SK-N-SH (cell line): ENCODE measurements at regions not wholly inside any gene's neighbourhood (a gene's known extent, or its start where the extent isn't known, plus 50 kb on each side); places are given as distances from the start of the nearest gene placed in this dataset.

Experiments
- CTCF ChIA-PET: fragments of 300-600, 350-600 bp; formaldehyde crosslinking; extraction: SDS; loops from one replicate; lab custom pipeline; 2021; lab: Yijun Ruan, JAX
- POLR2A ChIA-PET: fragments of 350-600 bp; sonication (Branson Sonifier 250); formaldehyde crosslinking; extraction: SDS; loops from one replicate; lab custom pipeline; 2020; ENCODE audit warnings: antibody characterized with exemption, inconsistent platforms; lab: Yijun Ruan, JAX
- DNase-seq: peaks from one replicate; pipeline ENCODE4 v3.0.0; 2012
- H2AFZ ChIP-seq: fragments of 200-600 bp; sonication (generic); 2 replicates; pipeline ENCODE4 v1.8.1; 2016; ENCODE audit warnings: antibody characterized with exemption, mild to moderate bottlenecking, low read depth
- H3F3A ChIP-seq: fragments of 200-600 bp; sonication (generic); replicated peaks from 2 replicates; pipeline ENCODE3; 2016; ENCODE audit warnings: antibody characterized with exemption, mild to moderate bottlenecking; ENCODE audit not compliant: insufficient read depth
- H3K27ac ChIP-seq, 2 experiments: fragments of 200-500 bp in 1 of 2; fragments of 200-600 bp in 1 of 2; sonication (Bioruptor generic) in 1 of 2; sonication (generic), shearing (Covaris generic) in 1 of 2; 2 replicates each; pipeline versions ENCODE4 v1.5.1 to v1.6.1; 2014 to 2016; ENCODE audit warnings: low read depth in 2 of 2, inconsistent platforms in 1 of 2, low read length in 1 of 2, mild to moderate bottlenecking in 1 of 2, mixed read lengths in 1 of 2
- H3K27me3 ChIP-seq: fragments of 200-600 bp; sonication (generic), shearing (Covaris generic); 2 replicates; pipeline ENCODE4 v1.6.1; 2016; ENCODE audit warnings: mixed run types; ENCODE audit not compliant: insufficient read depth
- H3K36me3 ChIP-seq, 2 experiments: fragments of 200-500 bp in 1 of 2; fragments of 200-600 bp in 1 of 2; sonication (Bioruptor generic) in 1 of 2; sonication (generic) in 1 of 2; replicated peaks in 1 of 2; 2 replicates each; pipeline versions ENCODE3 to v1.5.1; 2014 to 2016; ENCODE audit warnings: low read length in 1 of 2, mild to moderate bottlenecking in 1 of 2; ENCODE audit not compliant: insufficient read depth in 2 of 2, control insufficient read depth in 1 of 2
- H3K4me1 ChIP-seq, 2 experiments: fragments of 200-500 bp in 1 of 2; fragments of 200-600 bp in 1 of 2; sonication (Bioruptor generic) in 1 of 2; sonication (generic), shearing (Covaris generic) in 1 of 2; 2 replicates each; pipeline versions ENCODE4 v1.5.1 to v1.6.1; 2014 to 2016; ENCODE audit warnings: low read depth in 1 of 2, low read length in 1 of 2, mixed run types in 1 of 2; ENCODE audit not compliant: insufficient read depth in 2 of 2, control insufficient read depth in 1 of 2
- H3K4me2 ChIP-seq: fragments of 200-600 bp; sonication (generic), shearing (Covaris generic); 2 replicates; pipeline ENCODE4 v1.6.1; 2017; ENCODE audit warnings: mixed run types
- H3K4me3 ChIP-seq, 2 experiments: fragments of 200-500 bp in 1 of 2; fragments of 200-600 bp in 1 of 2; sonication (Bioruptor generic) in 1 of 2; sonication (generic), shearing (Covaris generic) in 1 of 2; 2 replicates each; pipeline versions ENCODE4 v1.5.1 to v1.8.1; 2014 to 2016; ENCODE audit warnings: low read depth in 2 of 2, inconsistent platforms in 1 of 2, low read length in 1 of 2, mild to moderate bottlenecking in 1 of 2, mixed read lengths in 1 of 2, moderate library complexity in 1 of 2
- H3K79me2 ChIP-seq: fragments of 200-600 bp; sonication (generic); 2 replicates; pipeline ENCODE4 v1.8.1; 2017; ENCODE audit warnings: mild to moderate bottlenecking; ENCODE audit not compliant: insufficient read depth
- H3K9ac ChIP-seq: fragments of 200-600 bp; sonication (generic); 2 replicates; pipeline ENCODE4 v1.6.1; 2017; ENCODE audit warnings: mixed run types
- H3K9me2 ChIP-seq: fragments of 200-600 bp; sonication (generic); 2 replicates; pipeline ENCODE4 v1.6.1; 2017; ENCODE audit warnings: mixed run types
- H3K9me3 ChIP-seq: fragments of 200-600 bp; sonication (generic); 2 replicates; pipeline ENCODE4 v1.6.1; 2017; ENCODE audit warnings: mixed run types, mild to moderate bottlenecking, moderate library complexity
- H4K20me1 ChIP-seq: fragments of 200-600 bp; sonication (generic); 2 replicates; pipeline ENCODE4 v1.6.1; 2017; ENCODE audit warnings: mild to moderate bottlenecking, mixed run types; ENCODE audit not compliant: insufficient read depth
- CTCF ChIP-seq: fragments of 200-600 bp; sonication (generic); IDR thresholded peaks from 2 replicates; pipeline ENCODE4 v1.6.1; 2017; ENCODE audit warnings: antibody characterized with exemption, mild to moderate bottlenecking, moderate library complexity
- ELF1 ChIP-seq: IDR thresholded peaks from 2 replicates; pipeline ENCODE4 v1.4.0; 2012
- EP300 ChIP-seq, 2 experiments: IDR thresholded peaks; 2 replicates each; pipeline versions ENCODE4 v1.4.0 to v1.6.1; 2012; ENCODE audit warnings: borderline replicate concordance in 1 of 2, low read depth in 1 of 2, low read length in 1 of 2
- EZH2phosphoT487 ChIP-seq: fragments of 200-600 bp; sonication (generic); IDR thresholded peaks from 2 replicates; pipeline ENCODE4 v1.6.1; 2017; ENCODE audit warnings: low read depth, mixed run types, mild to moderate bottlenecking, antibody characterized with exemption, moderate library complexity, borderline replicate concordance
- FOXJ3 ChIP-seq: sonication (generic); formaldehyde crosslinking; IDR thresholded peaks from 2 replicates; pipeline ENCODE4 v1.5.1; 2020; ENCODE audit warnings: mild to moderate bottlenecking, missing genetic modification reagents
- GABPA ChIP-seq: IDR thresholded peaks from 2 replicates; pipeline ENCODE4 v1.4.0; 2012; ENCODE audit warnings: low read depth, mild to moderate bottlenecking
- GATA2 ChIP-seq: sonication (generic); formaldehyde crosslinking; IDR thresholded peaks from 2 replicates; pipeline ENCODE4 v1.5.0; 2020; ENCODE audit warnings: mild to moderate bottlenecking, missing genetic modification reagents
- IRF3 ChIP-seq: fragments of 150-350 bp; IDR thresholded peaks from 2 replicates; pipeline ENCODE4 v1.6.1; 2016; ENCODE audit warnings: mild to moderate bottlenecking, low read depth, low read length
- MAX ChIP-seq: IDR thresholded peaks from 2 replicates; pipeline ENCODE4 v1.4.0; 2012; ENCODE audit warnings: low read depth
- MEF2A ChIP-seq: IDR thresholded peaks from 2 replicates; pipeline ENCODE4 v1.4.0; 2012; ENCODE audit warnings: low read depth, borderline replicate concordance
- MXI1 ChIP-seq: IDR thresholded peaks from 2 replicates; pipeline ENCODE4 v1.6.1; 2012; ENCODE audit warnings: mild to moderate bottlenecking, low read depth, low read length, improper control_type of control experiment
- PBX3 ChIP-seq: IDR thresholded peaks from 2 replicates; pipeline ENCODE4; 2012
- RAD21 ChIP-seq: IDR thresholded peaks from 2 replicates; pipeline ENCODE4 v1.6.1; 2012; ENCODE audit warnings: mild to moderate bottlenecking, low read length
- RXRA ChIP-seq: IDR thresholded peaks from 2 replicates; pipeline ENCODE4 v1.4.0; 2012; ENCODE audit warnings: low read depth, mild to moderate bottlenecking, borderline replicate concordance
- SMC3 ChIP-seq: IDR thresholded peaks from 2 replicates; pipeline ENCODE4 v1.6.1; 2012; ENCODE audit warnings: low read depth, low read length, improper control_type of control experiment
- TEAD4 ChIP-seq: IDR thresholded peaks from 2 replicates; pipeline ENCODE4 v1.4.0; 2012; ENCODE audit warnings: mild to moderate bottlenecking, borderline replicate concordance; ENCODE audit not compliant: insufficient read depth
- USF2 ChIP-seq: fragments of 150-350 bp; IDR thresholded peaks from 2 replicates; pipeline ENCODE4 v1.6.1; 2017; ENCODE audit warnings: antibody characterized with exemption, low read length, low read depth, borderline replicate concordance
- YY1 ChIP-seq: IDR thresholded peaks from 2 replicates; pipeline ENCODE4 v1.4.0; 2012; ENCODE audit warnings: low read depth, mild to moderate bottlenecking
- WGBS: methylation state at CpG from one replicate; pipeline ENCODE4 v1.1.6; 2017; ENCODE audit warnings: low lambda C conversion rate; 5-methylcytosine and 5-hydroxymethylcytosine counted together

GRCh38 chr2:7725171-7725849 lies 808.1 kb downstream of the RNF144A start:
- no peaks in the 10 kb centered on the region for H3K79me2 ChIP-seq

GRCh38 chr2:7725850-7726242 lies 808.6 kb downstream of the RNF144A start:
- no peaks in the 10 kb centered on the region for H3K9me2 ChIP-seq
- no peaks in the 10 kb centered on the region for H3K79me2 ChIP-seq
- no peak overlapping the region for H2AFZ ChIP-seq
- WGBS: 78% methylated on average over 1 of the region's 1 CpG
- no peak overlapping the region for H3K27ac ChIP-seq
- H3K9ac ChIP-seq: no peak overlapping the region
- H3K4me3 ChIP-seq: no peak overlapping the region
- DNase-seq: no peak
- H3K27me3 ChIP-seq: no peaks in the 10 kb centered on the region
- no peaks in the 10 kb centered on the region for H3K36me3 ChIP-seq
- no peaks in the 10 kb centered on the region for H3F3A ChIP-seq
- no peaks in the 10 kb centered on the region; a peak in 1 of 4 replicates for H3K4me1 ChIP-seq
- no peaks in the 10 kb centered on the region for H3K9me3 ChIP-seq
- no peak overlapping the region for H3K4me2 ChIP-seq
- H4K20me1 ChIP-seq: no peaks in the 10 kb centered on the region
- CTCF ChIA-PET: interaction anchor here (0.5 to 2.5 kb wide), 3 partner anchors 180 to 795 kb away, joined by 3 to 10 read pairs (median 3); no protein-coding TSS in a partner anchor
- POLR2A ChIA-PET: no interaction called here
- no peak for TF ChIP-seq GATA2 (CRISPR knock-in tag)
- TF ChIP-seq FOXJ3 (CRISPR knock-in tag): no peak
- no peak for TF ChIP-seq YY1
- TF ChIP-seq SMC3: no peak
- TF ChIP-seq ELF1: no peak
- TF ChIP-seq EZH2phosphoT487: no peak
- TF ChIP-seq IRF3: no peak
- no peak for TF ChIP-seq MXI1
- no peak for TF ChIP-seq MEF2A
- TF ChIP-seq CTCF: no peak
- no peak for TF ChIP-seq PBX3
- TF ChIP-seq TEAD4: no peak
- no peak for TF ChIP-seq RXRA
- no peak for TF ChIP-seq EP300 (IDR thresholded peaks at IDR 0.05; ENCODE audit: borderline replicate concordance in 1 of 2, low read depth in 1 of 2, low read length in 1 of 2)
- no peak for TF ChIP-seq USF2
- no peak for TF ChIP-seq MAX
- TF ChIP-seq GABPA: no peak

More at GRCh38 chr2:7725171-7725849, 808.1 kb downstream of the RNF144A start:
- TF ChIP-seq RAD21 (peak; percentile 42), USF2 (no peak)
- TF ChIP-seq, all 33 proteins: peak for 1
- Histone ChIP-seq H3K4me2 (no peak overlapping the region), H3K4me3 (no peak overlapping the region), H4K20me1 (no peaks in the 10 kb centered on the region), H3K27me3 (no peaks in the 10 kb centered on the region), H3K9ac (no peak overlapping the region), H3K27ac (no peak overlapping the region), H3F3A (no peaks in the 10 kb centered on the region), H3K9me2 (no peaks in the 10 kb centered on the region), H3K9me3 (no peaks in the 10 kb centered on the region), H3K36me3 (no peaks in the 10 kb centered on the region), H2AFZ (no peak overlapping the region), H3K4me1 (no peaks in the 10 kb centered on the region; a peak in 1 of 4 replicates)
- ChIA-PET CTCF (interaction anchor here (0.5 to 2.5 kb wide), 4 partner anchors 180 to 796 kb away, joined by 3 to 10 read pairs (median 3); no protein-coding TSS in a partner anchor), POLR2A (no interaction called here)
- DNase-seq: no peak
- 81% methylated on average over 9 of the region's 9 CpGs for WGBS
